ENCODE measurements at regions not wholly inside any gene's neighbourhood (a gene's known extent, or its start where the extent isn't known, plus 50 kb on each side); places are given as distances from the start of the nearest gene placed in this dataset.

DNA sequence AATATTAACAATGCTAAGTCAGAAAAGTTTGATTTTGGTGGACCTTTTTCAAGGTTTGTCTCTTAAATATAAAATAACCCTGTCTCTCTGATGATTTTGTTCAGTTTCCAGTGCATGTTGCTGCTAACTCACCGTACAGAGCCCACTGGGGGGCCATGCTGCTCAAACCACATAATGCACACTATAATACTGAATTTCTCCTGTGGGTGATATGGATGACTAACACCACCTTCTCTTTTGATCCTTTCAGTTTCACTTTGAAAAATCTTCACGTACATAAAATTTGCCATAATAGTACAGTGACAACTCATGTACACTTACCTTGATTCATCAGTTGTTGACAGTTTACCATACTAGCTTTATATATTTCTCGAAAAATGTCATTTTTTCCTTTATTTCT, 506.6 kb upstream of the MAN1A1 start:
- no peak for TF ChIP-seq HCFC1 (IDR thresholded peaks at IDR 0.05; ENCODE audit: low read depth, low read length)
- TF ChIP-seq, protein P1, sequence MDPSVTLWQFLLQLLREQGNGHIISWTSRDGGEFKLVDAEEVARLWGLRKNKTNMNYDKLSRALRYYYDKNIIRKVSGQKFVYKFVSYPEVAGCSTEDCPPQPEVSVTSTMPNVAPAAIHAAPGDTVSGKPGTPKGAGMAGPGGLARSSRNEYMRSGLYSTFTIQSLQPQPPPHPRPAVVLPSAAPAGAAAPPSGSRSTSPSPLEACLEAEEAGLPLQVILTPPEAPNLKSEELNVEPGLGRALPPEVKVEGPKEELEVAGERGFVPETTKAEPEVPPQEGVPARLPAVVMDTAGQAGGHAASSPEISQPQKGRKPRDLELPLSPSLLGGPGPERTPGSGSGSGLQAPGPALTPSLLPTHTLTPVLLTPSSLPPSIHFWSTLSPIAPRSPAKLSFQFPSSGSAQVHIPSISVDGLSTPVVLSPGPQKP (CRISPR knock-in tag; IDR thresholded peaks at IDR 0.05): no peak
- TF ChIP-seq CBX3 (IDR thresholded peaks at IDR 0.05; ENCODE audit: borderline replicate concordance in 1 of 2, low read length in 2 of 2): no peak
- no peak for TF ChIP-seq SLC30A9 (CRISPR knock-in tag; IDR thresholded peaks at IDR 0.05)
- TF ChIP-seq ZFP30 (CRISPR knock-in tag; IDR thresholded peaks at IDR 0.05; ENCODE audit: borderline replicate concordance): no peak
